HG02763 (cell line): ENCODE measurements at regions not wholly inside any gene's neighbourhood (a gene's known extent, or its start where the extent isn't known, plus 50 kb on each side); places are given as distances from the start of the nearest gene placed in this dataset.
"Not testable (repeated sequence)": the region's sequence is repeated elsewhere in the genome, so short reads cannot be mapped to it uniquely, and the experiment has no call there.

Experiments
- ATAC-seq: cut with Tn5 transposase; IDR thresholded peaks from one replicate; pipeline ENCODE4 v1.9.1; 2021; ENCODE audit warnings: mild to moderate bottlenecking, moderate library complexity; ENCODE audit not compliant: unreplicated experiment

DNA sequence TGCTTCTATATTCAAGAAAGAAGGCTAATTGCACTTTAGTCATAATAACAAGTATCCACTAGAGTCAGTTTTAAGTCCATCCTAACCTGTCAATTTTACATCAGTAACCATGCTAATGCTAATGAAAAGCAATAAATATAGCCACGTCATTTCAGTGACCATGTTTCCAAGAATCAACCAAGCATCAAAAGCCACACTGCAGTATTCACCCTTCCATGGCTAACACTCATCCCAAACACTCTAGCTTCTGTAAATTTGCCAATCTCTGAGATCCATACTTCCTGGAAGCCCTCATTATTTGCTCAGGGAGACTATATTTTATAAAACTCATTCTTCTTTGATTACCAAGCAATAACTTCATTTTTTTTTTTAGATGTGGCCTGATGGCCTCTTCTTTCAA lies 712.0 kb downstream of the CETN3 start:
- no peak for ATAC-seq

DNA sequence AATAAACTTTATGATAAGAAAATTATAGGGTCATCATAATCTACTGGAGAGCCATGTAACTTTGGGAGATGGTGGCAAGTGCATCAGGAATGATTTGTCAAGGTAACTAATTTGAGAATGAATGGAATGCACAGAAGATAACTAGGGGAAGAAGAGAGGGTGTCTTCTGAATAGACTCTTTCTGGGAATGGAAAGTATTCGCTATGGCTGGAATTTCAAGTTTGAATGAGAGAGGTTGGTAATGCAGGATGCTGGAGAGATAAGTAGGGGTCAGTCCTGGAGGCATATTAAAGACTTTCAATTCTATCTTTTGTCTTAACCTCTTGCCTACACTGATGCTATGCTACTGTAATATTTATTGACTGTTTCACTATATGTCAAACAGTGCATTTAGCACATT lies 714.2 kb downstream of the CETN3 start:
- ATAC-seq, result no peak

DNA sequence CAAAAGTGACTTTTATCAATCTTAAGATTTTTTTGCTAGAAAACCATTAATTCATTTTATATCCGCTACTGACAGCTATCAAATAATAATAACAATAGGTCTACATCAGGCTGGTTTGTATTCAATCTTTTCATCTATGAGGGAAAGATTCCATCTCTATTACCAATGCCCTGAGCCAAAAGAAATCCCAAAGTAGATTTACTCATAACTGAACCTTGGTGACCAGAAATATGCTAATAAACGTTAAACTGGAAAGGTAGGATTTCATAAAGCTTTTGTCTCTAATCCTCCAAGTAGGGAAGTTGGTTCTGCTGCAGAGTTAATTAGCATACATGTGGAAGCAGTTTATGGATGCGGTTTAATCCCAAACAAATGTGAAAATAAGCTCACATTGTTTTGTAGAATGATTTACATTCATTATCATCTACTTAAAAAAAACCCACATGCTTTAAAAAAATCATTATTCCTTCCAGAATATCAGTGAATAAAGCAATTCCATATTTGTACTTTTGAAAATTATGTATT lies 715.5 kb downstream of the CETN3 start:
- ATAC-seq, result no peak

DNA sequence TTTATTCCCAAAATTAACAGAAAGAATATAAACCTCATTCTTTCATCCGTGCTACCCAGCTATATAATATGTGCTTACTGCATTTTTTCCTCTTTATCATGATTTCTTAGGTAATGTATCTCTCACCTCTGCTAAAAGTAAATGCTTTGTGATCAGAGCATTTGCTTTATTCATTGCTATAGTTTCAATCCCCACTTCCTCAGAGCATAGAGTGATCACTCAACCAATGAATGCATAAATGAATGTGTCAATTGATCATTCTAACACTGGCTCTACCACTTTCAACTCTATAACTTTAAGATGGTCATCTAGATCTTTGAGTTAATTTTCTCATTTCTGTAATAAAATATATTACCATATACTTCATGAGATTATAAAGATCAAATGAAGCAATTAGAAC lies 719.2 kb downstream of the CETN3 start:
- ATAC-seq, result no peak

DNA sequence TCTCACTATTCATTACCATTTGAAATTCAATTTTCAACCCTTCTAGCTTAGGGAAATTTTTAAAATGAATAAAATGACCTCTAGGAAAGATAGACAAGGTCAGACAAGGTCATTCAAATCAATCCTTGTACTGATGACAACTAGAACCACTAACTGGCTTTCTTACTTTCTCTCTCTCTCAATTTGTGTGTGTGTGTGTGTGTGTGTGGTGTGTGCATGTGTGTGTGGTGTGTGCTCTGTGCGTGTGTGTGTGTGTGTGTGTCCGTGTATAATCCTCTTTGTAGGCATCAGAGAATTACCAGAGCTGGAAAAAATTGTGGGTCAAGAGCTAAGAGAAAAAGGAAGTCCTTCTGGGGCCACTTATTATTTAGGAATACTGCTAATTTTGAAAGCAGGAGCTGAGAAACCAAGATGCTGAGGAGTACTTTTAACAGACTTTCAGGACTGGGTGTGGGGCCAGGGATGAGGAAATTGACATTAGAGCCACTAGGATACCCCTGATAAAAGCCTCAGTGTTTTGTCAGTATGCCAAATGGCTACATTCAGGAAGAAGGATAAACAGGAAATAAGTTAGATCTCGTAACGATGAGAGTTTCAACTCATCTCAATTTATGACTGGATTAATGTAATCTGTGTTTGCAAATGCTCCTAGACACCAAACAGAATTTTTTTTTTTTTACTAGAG lies 723.3 kb downstream of the CETN3 start:
- no peak for ATAC-seq

DNA sequence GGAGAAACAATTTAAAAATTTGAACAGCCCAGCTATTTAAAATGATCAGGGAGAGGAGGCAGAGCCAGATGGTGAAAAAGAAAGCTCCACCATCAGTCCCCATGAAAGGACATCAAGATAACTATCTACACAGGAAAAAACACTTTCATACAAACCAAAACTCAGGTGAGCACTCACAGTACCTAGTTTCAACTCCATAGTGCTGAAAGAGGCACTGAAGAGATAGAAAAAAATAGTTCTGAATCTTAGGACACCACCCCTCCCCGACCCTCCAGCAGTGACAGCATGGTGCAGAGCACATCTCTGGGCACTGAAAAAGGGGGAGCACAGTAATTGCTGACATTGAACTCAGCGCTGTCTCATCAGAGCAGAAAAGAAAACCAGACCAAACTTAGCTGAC lies 732.9 kb downstream of the CETN3 start:
- no peak for ATAC-seq

DNA sequence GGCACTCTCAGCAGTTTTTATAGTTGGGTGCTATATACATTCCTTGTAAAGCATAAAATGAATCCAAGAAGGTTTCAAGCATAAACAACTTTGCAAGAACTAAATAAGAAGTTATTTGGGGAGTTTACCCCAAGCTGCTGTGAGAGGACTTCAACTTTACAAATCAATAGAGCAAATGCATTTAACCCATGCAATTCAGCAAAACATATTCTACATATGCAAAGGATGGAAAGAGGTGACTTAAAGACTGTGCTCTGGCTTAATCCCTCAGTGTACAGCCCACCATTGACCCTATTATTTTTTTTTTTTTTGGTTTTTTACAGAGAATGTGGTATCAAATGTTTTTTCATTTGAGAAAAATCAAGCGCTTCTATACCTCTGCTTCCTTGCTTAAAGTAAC lies 736.5 kb downstream of the CETN3 start:
- ATAC-seq, result no peak

DNA sequence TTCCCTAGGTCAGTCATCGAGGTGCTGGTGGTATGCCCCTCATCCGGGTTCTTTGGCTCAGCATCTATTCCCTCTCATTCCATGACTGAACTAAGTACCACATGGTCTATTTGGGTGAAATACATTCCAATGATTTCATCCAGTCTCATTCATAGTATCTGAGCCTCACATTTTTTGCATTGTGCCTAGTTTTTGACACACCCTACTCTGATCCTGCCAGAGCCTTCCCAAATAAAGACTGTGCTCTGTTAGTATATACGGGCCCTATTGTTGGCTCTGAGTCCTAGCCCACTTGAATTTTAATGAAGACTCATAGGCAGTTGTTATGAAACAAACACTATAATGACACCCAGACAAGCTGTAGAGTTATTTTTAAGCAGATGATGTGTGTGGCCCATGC lies 740.7 kb downstream of the CETN3 start:
- no peak for ATAC-seq

DNA sequence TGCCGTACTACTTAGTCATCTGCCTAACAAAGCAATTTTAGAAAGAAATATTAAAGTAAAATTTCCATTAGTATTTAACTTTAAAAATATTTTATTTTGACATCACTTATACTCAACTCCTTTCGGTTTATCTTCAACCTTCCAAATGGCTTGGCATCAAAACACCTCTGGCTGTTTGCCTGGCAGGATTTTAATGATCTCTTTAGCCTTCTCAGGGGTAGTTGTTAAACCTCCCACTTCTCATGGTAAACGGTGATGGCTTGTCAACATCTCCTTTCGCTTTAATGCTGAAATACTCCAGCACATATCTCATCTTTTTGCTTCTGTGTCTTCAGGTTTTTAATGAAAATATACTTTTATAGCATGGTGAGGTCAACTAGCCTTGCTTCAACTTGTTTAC lies 747.1 kb downstream of the CETN3 start:
- ATAC-seq, result no peak

DNA sequence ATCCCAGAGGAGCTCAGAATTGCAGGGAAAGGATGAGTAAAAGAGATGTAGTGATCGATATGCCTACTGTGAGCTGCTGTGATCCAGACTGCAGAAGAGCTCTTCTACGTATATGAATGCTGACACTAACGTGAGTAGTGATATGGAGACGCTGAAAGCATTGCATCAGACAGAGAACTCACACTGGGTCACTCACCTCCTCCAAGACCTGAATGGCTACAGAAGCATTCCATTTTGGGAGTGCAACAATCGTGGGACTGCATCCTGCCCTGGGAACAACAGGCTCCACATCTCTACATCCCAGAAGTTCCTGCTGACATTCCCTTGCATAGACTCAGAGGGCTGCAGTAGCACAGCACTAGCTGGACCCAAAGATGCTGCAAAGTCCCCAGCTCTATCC lies 755.9 kb upstream of the MEF2C start:
- no peak for ATAC-seq

DNA sequence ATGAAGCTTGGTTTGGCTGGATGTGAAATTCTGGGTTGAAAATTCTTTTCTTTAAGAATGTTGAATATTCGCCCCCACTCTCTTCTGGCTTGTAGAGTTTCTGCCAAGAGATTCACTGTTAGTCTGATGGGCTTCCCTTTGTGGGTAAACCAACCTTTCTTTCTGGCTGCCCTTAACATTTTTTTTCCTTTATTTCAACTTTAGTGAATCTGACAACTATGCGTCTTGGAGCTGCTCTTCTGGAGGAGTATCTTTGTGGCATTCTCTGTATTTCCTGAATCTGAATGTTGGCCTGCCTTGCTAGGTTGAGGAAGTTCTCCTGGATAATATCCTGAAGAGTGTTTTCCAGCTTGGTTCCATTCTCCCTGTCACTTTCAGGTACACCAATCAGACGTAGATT lies 751.2 kb upstream of the MEF2C start:
- not testable (repeated sequence) for ATAC-seq

DNA sequence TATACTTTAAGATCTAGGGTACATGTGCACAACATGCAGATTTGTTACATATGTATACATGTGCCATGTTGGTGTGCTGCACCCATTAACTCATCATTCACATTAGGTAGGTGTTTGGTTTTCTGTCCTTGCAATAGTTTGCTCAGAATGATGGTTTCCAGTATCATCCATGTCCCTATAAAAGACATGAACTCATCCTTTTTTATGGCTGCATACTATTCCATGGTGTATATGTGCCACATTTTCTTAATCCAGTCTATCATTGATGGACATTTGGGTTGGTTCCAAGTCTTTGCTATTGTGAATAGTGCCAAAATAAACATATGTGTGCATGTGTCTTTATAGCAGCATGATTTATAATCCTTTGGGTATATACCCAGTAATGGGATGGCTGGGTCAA lies 747.1 kb upstream of the MEF2C start:
- not testable (repeated sequence) for ATAC-seq

DNA sequence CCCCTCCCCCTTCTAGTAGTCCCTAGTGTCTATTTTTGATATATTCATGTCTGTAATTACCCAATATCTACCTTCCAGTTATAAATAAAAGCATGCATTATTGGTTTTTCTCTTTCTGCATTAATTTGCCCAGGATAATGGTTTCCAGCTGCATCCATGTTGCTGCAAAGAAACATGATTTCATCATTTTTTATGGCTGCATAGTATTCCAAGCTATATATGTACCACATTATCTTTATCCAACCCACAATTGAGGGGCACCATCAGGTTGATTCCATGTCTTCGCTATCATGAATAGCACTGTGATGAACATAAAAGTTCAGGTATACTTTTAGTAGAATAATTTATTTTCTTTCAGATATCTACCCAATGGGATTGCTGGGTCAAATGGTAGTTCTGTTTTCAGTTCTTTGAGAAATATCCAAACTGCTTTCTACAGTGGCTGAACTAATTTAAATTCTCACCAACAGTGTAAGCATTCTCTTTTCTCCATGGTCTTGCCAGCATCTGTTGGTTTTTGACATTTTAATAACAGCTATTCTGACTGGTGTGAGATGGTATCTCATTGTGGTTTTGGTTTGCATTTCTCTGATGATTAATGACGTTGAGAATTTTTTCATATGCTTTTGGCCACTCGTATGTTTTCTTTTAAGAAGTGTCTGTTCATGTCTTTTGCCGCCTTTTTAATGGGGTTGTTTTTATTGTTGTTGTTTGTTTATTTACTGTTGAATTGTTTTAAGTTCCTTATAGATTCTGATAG lies 746.1 kb upstream of the MEF2C start:
- no peak for ATAC-seq

DNA sequence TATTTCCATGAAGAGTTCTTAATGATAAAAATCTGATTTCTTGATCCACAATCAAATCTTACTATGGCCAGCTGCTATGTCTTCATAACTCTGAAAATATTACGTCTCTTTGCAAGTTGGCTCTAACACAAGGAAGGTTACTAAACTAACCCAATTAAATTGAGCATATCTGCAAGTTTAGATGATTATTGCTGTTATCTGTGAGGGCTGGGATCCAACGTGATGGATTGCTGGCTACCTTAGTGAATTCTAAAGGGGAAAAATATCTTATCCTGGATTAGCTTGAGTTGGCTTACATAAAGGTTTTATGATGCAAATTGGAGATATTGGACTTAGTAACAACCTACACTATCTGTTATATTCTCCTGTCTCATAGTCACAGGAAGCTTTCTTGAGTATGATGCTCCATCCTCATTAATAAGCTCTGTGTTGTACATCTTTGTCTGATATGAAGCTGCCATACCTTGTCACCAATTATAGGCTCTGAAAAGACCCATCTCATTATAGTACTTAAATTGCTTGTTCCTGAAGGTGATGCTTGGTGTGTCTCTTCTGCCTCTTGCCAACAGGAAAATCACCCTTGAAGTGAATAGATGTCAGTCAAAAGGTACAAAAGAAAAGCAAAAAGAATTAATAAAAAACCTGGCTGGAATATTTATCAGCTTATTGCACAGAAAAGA lies 733.0 kb upstream of the MEF2C start:
- ATAC-seq, result no peak

DNA sequence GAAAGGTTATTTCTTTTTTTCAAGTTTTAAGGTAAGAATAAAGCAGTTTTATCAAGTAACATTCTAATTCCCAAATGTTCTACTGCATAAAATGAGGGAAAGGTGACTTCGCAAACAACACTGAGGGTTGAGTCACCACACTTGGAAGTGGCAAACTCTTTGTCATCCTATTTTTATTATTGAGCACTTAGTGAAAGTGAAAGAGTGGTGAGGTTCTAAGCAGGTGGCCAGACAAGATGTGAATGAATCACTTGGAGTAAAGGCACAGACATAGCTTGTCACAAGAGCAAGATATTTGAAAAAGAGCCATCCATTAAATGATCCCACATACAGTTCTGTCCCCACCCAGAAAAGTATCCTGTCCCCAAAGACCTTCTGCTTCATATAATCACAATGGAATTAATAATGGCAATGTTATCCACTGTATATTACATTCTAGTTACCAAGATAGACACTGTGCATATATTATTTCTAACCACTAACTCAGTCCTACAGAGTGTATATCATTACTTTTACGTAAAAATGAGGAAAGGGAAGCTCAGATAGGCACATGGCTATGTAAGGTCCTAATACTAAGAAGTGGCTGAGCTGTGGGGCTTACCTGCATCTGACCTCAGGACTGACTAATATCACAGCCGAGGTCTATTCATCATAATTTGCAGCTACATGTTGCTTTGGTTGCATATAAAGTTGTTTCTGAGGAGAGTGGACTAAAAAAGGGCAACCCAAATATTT lies 730.4 kb upstream of the MEF2C start:
- ATAC-seq, result peak; percentile 96

DNA sequence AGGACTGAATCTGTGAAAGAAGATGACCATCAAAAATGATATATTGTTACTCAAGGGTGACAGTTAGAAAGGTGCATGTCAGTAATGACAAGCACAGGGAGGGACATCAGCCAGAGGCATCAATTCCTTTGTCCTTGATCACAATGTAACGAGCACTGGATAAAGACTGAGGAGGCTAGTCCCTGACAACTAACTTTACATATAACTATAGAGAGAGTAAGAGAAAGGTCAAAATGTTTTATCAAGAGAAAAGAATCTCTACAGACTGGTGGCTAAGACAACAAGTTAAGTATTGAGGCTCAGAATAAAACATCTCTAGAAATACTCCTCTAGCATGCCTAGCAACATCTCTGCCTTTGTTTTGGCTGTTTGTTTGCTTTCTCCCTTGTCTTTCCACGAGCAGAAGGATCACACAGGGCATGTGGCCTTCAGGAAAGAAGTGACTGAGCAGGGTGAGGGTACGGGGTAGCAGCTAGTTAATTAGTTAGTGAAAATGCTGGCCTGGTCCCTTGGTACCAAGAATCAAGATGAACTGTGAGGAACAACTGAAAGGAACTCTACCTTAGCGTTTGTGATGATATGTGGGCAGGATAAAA lies 724.1 kb upstream of the MEF2C start:
- ATAC-seq, result no peak

DNA sequence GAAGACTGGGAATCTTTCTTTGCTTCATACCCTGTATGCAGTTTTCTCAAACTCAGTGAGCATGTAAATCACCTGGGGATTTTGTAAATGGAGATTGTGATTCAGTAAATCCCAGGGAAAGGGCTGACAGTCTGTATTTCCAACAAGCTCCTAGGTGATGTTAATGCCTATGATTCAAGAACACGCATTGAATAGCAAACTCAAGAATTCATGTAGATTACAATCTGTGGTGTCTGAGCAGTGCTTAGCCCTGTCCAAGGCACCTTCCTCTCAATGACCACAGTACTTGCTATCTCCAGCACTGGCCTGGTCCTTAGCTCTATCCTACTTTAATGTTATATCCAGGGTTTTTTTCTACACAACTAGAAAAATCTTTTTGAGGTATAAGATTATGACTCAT lies 721.4 kb upstream of the MEF2C start:
- ATAC-seq, result no peak

DNA sequence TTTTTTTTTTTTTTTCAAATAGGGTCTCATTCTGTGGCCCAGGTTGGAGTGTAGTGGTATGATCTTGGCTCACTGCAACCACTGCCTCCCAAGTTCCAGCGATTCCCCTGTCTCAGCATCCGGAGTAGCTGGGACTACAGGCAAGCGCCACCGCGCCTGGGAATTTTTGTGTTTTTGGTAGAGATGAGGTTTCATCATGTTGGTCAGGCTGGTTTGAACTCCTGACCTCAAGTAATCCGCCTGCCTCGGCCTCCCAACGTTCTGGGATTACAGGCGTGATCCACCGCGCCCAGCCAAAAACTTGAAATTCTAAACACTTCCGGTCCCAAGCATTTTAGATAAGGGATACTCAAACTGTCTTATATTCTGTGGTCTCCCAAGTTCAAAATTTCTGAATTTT lies 718.9 kb upstream of the MEF2C start:
- no peak for ATAC-seq

DNA sequence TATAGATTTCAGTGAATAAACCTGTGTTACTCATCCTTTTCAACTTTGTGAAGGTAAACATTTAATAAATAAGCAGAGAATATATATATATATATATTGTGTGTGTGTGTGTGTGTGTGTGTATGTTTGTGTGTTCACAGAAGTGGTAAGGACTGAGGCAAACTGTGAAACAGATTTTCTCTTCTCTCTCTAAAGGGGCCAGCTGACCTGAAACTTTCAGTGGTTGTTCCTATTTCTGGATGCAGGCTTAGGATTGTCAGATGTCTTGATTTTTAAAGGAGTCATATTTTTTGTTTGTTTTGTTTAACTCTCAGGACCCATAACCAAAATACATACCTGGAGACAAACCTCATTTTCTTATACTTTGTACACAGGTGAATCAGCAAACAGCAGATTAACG lies 714.9 kb upstream of the MEF2C start:
- no peak for ATAC-seq

DNA sequence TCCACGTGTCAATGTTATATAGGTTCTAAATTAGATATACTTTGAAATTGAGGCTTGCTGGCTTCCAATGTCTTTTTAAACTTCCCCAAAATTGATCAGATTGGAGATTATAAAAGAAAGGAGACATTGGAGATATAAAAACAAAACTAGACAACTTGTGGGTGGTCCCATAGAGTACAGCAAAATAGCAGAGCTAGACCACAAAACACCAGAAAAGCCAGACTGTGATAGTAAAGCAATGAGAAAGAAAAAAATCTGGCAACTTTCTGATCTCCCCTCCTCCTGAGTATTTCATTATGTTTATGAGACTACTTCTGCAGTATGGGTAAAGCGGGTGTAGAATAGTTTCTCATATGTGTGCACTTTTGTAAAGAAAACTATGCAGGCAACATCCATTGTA lies 713.8 kb upstream of the MEF2C start:
- no peak for ATAC-seq

DNA sequence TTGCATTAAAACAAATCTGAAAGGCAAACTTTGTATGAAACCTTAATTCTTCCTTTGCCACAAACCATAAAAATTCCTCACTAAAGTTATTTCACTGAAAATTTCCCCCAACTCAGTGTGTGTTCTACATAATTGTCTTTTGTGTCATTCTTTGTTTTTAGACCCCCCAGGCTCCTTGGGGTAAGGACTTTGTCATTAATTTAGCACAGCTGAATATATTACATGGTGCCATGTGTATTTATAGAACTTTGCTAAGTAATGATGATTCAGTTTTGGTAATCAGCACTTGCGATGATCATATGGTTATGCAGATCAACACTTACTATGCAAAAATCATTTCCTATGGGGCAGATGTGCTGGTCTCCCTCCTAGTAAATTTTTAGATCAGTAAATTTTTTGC lies 712.1 kb upstream of the MEF2C start:
- ATAC-seq, result no peak
